GM21390 (cell line): ENCODE measurements at regions not wholly inside any gene's neighbourhood (a gene's known extent, or its start where the extent isn't known, plus 50 kb on each side); places are given as distances from the start of the nearest gene placed in this dataset.

Experiments used
- ATAC-seq: cut with Tn5 transposase; IDR thresholded peaks from one replicate; pipeline ENCODE4 v1.9.1; 2021; ENCODE audit not compliant: unreplicated experiment

DNA sequence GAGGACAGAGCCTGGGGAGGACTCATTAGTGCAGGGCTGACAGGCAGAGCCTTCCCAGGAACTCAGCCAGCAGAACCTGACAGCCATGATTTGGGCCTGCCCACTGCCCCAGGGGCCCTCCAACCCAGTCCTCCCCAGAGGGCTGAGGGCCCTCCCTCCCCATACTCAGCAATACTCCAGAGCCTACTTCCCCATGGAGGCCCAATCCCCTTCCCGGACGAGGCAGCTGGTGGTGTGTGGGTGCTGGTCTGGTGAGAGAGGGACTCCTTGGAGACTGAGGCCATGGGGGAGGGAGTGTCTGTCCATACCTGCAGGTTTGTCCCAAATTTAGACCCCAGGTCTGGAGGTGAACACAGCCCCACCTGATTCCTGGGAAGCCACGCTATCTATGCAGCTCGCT lies 120.9 kb upstream of the MLN start:
- ATAC-seq = no peak

DNA sequence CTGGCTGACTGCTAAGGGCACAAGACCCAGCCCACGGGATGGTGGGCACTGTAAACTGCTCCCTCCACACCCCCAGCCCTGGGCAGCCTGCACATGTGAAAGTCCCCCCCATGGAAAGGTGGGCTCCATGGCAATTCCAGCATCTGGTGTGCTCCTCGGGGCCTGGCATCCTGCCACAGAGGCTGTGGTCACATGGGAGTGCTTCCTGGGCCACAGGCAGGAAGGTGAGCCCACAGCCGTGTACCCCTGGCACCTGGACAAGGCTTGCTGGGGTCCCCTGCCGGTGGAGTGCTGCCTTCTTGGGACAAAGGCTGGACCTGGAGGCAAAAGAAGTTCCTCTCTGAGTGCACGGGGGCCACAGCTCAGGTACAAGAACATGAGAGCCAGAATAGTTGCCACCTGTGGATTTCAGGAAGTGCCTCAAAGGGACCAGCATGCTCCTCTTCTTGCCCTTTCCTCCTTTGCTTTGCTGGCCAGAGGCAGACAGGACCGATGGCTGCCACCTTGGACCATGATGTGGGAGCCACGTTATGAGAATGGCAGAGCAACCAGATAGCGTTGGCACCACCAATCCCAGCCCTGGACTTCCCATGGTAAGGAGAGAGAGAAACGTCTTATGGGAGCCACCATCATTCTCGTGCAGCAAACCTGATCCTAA lies 120.2 kb upstream of the MLN start:
- no peak for ATAC-seq

DNA sequence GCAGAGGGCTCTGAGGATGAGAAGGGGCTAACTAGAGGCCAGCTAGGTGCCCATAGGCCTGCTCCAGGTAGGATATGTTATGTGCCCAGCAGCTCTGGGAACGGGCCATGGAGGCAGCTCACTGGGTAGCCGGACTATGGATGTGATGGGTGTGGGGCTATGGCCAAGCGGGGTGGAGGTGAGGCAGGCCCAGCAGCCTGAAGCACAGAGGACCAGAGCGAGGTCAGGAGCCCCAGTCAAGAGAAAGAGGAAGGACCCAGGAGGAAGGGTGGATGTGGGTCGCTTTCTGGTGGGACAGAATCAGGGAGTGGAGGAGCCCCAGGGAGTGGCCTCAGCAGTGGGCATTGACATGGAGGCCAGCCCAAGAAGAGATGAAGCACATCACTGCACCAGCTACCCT lies 117.9 kb upstream of the MLN start:
- no peak for ATAC-seq

DNA sequence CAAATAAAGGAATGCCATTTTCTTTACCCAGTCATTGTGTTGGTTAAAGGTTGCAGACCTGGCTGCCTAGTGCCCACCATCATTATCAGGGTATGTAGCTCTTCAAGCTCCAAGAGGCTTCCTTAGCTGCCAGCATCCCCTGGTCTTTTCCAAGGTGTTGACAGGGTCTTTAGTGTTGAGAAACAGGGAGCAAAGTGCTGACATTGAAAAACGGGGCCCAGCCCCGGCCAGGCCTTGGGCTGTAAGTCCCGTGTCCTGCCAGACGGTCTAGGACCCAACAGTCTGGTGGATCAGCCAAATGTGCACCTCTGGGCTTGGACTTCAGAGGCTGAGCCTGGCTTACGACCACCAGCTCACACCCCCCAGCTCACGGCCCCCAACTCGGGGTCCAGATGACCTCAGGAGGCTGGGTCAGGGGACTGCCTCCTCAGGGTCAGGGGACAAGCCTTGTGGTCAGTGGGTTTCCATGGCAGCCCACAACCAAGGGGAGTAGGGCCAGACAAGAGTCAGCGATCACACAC lies 114.4 kb upstream of the MLN start:
- ATAC-seq = no peak

DNA sequence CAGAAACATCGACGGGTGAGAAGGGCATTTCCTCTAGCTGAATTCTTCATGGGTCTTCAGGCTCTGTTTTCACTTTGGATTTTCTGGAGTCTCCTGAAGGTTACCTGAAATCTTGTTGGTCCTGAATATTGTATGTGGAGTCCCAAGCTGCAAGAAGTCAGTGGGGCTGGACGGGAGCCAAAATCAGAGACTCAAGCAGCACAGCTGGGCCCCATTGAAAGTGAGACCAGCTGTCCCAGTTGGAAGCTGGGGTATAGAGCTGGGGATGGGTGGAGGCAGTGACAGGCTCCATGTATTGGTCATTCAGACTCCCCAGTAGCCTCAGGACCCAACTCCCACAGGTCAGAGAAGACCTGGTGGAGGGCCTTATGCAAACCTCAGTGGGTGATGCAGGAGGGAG lies 111.3 kb upstream of the MLN start:
- no peak for ATAC-seq

DNA sequence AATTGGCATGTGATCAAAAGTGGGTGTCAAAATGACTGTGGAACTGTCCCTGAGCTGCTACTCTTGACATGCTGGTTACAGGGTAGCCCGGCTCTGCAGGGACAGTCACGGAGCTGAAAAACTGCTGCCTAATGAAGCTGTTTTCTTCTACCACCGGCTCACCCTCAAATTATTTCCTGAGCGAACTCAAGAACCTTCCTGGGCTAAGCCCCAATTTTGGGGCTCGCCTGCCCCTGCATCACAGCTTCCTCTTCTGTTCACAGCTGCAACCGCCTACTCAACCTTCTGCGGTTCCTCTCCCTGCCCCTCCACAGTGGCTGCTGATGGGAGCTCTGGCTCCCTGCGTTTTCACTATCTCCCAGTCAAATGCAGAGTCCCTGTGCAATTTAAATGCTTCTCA lies 110.8 kb upstream of the MLN start:
- no peak for ATAC-seq

DNA sequence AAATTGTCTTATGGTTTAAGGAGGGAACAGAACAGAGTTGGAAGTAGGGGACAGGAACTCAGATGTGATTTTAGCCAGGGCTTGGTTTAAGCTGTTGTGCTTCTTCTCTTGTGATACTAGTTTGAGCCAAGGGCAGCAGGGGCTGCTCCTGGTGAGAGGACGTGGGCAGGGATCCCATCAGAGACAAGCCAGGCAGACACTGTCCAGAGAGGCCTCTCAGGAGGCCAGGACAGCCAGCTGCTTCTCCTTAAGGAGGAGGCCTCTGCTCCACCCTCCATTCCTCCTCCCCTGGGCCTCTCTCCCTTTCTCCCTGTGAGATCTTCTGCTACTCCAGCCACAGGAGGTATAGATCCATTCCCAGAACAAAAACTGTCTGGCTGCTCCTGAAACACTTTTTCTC lies 108.4 kb upstream of the MLN start:
- no peak for ATAC-seq

DNA sequence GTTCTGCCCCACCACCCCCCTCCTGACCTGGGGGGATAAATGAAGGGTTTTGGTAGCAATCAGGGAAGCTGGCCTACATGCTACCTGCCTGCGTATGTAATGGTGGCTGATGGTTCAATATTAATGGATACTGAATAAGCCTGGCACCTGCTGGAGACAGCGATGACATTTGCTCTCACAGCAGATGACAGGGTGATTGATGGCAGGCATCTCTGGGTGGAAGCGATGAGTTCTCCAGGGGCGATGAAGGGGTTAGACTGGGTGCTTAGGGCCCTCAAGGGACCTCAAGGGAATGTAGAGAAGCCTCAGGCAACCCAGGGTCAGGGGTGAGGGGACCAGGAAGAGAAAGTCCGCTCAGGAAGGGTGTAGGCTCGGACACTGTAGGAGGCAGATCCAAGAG lies 107.7 kb upstream of the MLN start:
- no peak for ATAC-seq

DNA sequence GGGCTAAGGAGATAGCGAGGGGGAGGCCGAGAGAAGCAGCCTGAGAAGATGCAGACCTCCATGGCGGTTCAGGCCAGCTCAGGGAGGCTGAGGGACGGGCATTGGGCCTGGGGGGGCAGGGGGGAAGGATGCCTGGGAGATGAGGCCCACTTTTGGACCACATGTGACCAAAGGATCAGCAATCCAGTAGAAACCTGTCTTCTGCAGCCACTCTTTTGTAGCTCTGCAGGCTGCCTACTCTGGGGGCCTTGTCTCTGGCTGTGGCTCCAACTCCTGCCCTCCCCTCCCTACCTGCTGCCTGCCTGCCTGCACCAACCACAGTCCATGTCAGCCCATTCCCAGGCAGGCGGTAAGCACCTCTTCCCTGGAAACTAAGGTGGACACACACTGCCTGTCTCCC lies 106.8 kb upstream of the MLN start:
- no peak for ATAC-seq

DNA sequence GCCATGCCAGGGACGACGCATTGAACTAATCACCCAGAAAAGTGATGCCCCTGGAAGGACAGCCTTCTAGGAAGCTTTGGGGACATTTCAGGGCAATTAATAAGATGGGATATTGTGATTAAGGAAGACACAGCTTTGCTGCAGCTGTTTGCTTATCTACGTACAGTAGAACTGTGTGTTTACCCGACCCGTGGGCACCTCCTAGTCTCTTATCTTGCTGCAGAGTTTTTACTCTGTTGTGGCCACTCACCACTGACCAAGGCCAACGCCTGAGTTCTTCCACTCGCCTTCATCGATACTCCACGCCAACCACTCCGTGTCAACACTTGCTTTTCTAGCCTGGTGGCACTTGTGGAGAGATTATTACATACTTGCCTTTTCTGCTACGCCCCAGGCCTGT lies 105.9 kb upstream of the MLN start:
- no peak for ATAC-seq

DNA sequence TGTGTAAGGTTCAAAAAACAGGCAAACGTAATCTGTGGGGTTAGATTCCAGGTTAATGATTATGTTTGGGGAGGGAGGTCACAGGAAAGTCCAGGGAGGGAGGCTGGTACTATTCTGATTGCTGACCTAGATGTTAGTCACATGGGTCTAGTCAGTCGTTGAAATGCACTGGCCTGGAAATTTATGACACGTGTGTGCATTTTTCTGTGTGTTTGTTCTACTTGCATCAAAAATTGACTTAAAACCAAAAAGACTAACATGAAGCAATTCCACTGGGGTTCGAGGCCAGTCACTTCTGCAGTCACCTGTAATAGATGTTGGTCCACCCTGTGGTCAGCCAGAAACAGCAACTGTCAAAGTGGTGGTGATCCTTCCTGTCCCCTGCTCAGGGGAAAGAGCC lies 104.2 kb upstream of the MLN start:
- no peak for ATAC-seq

DNA sequence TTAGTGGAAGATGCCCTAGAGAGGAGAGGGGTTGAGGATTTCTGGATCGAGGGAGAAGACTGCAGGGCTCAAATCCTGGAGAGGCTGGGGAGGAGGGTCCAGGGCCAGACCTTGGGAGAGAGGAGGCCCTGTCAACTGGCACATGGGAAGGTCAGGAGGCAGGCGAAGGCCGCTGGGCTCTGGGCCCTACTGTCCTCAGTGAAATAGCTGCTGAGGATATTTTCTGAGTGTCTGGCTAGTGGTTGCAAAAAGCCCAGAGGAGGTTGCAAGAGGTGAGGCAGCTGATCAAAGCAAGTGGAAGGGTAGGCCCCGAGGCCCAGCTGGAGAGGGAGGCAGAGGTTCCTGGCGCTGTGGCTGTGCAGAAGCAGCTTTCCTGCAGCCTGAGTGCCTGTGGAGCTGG lies 103.4 kb upstream of the MLN start:
- ATAC-seq = no peak

DNA sequence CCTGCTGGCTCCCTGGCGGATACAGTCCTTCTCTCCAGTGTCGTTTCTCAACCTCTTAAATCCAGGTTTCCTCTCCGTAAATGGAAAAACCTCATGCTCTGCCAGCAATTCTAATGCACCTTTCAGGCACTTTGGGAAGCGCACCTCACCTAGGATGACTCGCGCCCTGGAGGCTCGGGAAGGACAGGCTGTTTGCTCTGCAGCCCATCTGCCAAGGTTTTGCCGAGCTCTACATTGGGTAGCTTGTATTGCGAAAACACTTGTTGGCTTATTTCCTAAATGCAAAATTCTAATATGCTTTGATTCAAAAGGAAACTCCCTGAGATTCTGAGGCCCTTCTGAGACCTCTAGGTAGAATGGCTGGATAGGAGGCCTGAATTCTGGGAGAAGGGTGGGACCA lies 102.6 kb upstream of the MLN start:
- no peak for ATAC-seq

DNA sequence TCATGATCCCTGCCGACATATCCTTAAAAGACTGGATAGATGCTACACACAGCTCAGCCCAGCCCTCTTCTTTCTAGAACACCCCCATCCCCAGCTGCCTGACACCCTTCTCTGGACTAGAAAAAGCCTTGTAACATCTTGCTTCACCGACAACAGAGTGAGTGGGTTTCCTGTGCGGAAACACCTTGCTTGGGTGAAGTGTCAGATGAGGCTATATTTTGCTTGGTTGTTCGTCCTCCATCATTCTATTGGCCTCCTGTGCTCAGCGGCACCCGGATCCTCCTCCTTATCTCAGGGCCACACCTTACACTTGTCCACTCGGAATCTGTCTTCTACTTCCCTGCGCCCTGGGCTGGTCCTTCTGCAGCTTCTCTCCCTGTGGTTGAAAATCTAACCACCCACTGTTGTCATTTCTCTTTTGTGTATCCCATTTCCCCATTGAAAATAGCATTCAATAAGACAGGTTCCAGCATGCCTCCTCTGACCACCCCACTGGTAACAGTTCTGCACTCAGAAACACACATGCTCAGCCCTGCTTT lies 101.3 kb upstream of the MLN start:
- ATAC-seq = no peak

DNA sequence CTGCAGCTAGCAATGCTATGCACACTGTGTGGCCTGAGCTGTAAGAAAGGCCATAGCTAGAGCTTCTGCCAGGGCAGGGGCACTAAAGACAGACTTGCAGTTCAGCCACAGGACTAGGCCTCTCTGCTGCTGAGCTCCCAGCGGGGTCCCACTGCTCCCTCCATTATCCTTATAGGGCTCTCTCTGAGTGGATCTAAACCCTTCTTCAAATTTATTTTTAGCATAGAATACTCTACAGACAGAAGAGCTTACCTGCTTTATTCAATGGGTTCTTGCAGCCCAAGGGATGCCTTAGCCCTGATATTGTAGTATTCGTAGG lies 100.9 kb upstream of the MLN start:
- ATAC-seq = no peak

DNA sequence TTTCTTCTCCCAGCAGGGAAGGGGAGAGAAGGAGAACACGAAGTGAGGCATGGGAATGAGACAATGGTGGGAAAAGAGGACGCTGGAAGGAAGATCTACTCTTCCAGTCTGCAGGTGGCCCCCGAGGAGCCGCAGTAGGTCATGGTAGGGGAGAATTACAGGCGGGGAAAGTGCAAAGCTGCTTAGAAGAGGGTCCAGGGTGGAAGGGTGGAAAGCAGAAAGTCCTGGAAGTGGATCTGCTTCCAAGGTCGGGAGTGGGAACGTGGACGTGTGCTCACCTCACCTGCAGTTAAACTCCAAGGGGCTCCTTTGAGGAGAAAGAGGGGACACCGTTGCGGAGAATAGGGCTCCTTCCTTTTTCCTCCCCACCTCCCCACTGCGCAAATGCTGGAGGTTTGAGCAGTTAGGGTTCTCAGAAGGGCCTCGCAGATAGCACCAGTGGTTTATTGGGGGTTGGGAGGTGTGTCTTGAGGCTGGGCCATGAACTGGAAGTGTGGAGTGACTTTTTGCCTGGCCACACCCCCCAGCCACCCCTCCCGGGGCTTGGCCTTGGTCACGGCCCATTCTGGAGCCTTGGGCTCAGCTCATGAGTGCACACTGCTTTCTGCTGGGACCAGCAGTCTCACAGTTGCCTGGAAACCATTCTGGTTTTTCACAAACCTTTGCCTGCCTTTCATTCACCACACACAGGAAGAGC lies 100.4 kb upstream of the MLN start:
- peak; percentile 85 for ATAC-seq

DNA sequence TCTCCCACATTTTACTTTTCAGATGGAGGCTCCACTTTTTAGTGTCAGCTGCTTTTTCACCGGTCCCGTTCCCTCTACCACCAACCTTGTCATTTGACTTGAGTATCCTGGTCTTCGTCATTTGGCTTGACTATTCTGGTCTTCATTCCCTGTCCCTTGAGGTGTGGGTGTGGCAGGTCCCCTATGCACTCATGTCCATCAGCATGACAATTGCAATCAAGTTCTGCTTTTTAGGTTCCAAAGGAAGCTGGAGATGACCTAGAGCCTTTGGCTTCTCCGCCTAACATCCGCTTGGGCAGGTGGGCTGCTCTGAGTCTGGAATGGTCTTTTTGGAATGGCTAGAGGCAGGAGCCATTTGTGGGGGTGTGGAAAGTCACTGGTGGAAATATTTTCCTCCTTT lies 99.8 kb upstream of the MLN start:
- ATAC-seq = no peak

DNA sequence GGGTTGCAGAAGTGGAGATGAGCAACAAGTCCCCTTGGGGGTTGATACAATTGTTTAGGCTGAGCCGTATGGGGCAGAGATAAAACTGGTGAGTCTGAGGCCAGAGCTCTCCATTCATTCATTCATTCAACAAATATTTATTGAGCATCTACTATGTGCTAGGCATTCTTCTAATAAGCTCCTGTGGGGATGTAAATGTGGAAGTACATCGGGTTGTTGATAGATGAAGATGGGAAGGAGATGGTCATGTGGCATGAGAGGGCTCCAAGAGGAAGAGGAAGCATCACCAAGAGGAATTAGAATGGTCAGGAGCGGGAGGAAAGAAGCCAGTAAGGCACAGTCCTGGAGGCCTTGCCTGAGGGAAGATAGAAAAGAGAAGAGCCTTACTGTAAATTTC lies 98.7 kb upstream of the MLN start:
- no peak for ATAC-seq

DNA sequence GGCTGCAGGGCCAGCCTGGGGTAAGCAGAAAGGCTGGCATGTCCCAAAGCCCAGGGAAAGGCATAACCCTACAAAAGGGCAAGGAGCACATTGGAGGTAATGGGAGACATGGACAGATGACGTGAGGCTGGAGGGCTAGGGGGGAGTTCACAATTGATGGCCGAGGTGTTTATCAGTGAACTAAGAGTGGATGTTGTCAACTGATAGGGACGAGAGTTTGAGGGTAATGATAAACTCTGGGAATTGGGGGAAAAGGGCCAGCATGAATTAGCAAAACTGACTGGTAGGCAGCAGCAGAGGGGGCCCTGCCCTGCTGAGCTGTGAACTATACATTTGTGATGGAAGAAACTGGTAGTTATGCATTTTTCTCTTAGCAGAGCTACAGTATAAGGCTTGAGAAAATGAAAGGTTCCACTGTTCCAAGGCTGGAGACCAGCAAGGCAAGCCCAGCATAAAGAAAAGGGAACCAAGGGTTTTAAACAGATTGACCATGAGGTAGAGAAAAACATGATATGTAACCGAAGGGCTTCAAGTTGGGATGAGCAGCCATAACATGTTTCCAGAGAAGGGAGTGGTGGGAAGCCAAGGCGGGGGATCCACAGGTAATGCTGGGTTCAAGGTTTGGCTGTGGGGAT lies 98.1 kb upstream of the MLN start:
- no peak for ATAC-seq

DNA sequence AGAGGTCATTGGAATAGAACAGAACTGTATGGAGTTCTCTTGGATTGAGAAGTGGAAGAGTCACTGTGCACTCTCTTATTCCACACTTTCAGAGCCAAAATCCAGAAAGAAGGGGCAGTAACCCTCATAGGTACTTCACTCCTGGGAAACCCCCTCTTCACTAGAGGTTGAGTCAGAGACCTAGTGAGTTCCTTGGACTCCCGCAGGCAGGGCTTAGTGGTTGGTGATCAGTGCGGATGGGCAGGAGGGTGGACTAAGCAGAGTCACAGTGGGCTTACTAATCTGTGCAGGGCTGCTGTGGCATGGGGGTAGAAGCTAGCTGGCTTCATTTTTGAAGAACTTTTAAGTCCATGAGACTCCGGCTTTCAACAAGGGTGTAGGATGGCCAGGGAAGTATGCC lies 95.0 kb upstream of the MLN start:
- ATAC-seq = no peak

DNA sequence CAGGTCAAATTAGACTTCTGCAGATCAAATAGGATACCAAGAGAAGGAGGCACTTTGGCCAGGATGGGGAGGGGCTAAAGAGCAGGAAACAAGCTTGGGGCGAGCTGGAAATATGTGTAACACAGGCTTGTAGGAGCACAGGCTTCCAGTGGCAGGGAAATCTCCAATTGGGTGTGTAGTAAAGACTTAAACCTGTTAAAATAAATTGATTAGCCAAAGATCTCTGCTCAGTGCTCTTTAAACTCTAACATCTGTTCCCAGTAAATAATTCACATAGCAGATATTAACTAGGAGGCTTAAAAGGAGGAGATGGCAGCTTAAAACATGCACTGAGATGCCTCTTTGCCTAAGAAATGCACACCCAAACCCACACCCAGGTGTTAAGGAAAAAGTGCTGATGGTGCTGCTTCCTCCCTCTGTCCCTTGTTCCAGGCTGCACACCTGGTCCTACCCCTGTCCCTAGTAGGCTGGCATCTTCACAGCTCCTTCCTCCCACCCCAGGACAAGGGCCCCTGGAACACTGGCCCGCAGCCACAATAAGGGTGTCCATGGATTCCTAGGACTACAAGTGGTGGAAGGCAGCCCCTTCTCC lies 93.5 kb upstream of the MLN start:
- ATAC-seq = no peak
